AG08396 (cell line): ENCODE measurements at regions not wholly inside any gene's neighbourhood (a gene's known extent, or its start where the extent isn't known, plus 50 kb on each side); places are given as distances from the start of the nearest gene placed in this dataset.

Source experiments
- DNase-seq: peaks from one replicate; pipeline ENCODE4 v3.0.0; 2012; ENCODE audit warnings: low spot score, mixed read lengths

DNA sequence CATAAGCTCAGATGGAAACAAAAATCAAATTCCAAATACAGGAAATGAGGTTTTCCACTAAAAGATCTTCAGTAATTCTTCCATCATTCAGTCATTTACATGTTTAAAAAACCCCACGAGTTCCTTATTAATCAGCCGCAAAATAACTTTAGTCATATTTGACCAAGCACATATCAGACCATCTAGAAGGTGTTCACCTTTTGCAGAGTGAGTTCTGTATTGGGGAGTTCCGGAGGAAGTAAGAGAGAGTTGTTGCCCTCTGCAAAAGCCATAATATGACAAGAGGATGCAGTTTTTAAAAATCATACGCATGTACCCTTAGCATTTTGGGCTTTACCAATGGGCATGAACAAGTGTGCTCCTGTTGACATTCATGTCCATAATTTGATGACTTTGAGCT is 61.6 kb downstream of the CCR1 start:
- DNase-seq = no peak

DNA sequence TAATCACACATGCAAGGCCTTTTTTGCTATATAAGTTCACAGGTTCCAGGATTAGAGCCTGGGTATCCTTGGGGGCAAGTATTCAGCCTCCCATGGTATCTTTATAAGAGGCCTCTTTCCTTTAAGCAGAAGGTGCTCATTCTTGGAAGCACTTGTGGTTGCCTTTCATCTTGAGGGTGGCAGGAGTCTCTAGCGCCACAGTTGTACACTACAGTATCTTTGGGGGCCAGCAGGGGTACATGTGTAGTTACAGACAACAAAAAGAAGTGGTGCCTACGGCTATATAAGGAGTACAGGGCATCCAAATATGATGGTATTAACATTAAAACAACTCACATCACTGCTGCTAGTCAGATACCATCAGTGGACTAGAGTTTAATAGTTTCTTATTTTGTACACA is 62.1 kb downstream of the CCR1 start:
- no peak for DNase-seq

DNA sequence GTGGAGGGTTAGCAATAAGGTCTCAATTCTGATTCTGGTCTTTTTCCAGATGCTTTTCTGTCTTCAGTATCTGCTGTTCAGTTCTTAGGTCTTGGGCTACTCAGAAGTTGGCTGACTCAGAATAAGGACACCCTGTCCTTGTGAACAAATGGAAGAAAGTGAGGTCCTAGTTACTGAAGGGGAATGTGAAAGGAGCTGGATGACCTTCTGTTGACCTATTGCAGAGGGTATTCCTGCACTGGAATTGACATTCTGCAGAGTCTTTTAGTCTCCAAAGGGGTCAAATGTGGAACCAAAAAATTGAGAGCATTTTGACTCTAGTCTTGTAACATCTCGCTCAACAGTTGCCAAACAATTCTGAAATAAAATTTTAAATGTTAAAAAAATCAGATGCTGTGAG is 63.0 kb downstream of the CCR1 start:
- DNase-seq = no peak

DNA sequence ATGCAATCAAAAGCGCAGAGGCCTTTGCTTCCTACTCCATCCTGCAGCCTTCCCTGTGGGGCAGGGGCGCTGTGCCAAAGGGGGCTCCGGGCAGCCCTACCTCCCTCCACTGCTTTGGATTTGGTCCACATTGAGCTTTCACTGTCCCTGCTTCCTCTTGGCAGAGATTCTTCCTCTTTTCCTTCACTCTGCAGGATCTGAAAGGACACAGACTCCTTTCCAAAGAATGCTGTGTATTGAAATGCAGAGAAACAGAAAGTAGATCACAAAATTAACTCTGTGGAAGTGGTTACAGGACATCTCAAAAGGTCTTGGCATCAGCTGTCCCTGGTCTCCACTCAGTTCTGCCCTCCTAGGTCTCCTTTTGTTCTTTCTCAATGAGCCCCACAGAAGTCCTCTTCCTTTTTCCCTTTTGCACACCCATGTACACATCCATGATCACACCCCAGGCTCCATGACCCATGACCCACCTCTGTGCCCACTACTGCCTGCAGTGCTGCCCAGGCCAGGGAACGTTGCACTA is 64.1 kb downstream of the CCR1 start:
- no peak for DNase-seq

DNA sequence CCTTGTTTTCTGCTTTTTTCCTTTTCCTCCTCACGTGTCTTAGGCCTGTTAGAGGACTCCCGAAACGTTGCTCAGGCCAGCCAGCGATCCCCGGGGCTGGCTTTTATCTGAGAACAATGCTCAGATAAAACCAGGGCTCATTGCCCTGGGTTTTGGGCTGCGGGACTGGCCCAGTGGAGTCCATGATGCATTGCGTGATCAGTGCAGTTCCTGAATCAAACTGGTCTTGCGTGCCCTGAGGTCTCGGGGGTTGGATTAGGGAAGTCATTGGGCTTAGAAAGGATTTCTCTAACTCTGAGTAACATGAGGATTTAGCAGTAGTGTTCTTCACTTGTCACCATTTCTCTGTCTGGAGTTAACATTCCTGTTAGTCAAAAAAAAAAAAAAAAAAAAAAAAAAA is 66.3 kb downstream of the CCR1 start:
- DNase-seq = no peak

DNA sequence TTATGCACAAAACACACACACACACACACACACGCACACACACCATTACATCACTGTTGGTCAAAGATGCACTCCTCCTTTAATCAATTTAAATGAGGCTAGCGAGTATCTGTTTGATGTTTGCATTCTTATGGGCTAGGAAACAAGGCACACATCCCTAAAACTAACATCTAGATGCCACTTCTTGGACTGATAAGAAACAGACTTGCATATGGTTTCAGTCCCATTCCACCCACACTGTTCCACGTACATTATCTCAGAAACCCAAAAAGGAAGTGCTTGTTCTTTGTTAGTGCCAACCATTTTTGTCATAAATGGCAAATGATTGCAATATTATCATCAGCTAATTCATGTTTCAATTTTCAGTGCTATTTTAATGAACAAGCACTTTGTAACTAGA is 69.5 kb downstream of the CCR1 start:
- DNase-seq = no peak

DNA sequence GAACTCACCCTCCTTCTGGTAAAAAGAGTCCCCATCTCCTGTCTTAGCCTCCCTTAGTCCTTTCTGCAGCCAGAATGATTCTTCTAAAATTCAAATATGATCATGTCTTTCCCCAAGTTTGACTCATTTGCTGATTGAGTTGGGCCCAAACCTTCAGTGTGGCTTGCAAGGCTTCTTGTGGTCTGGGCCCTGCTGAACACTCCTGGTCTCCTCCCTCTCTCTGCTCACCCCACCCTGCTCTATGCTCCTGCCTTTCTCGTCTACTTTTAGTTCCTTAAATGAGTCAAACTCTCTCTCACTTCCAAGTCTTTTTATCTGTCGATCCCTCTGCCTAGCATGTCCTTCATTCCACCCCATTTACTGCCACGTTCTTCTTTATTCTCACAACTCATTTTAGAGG is 72.6 kb downstream of the CCR1 start:
- DNase-seq = no peak

DNA sequence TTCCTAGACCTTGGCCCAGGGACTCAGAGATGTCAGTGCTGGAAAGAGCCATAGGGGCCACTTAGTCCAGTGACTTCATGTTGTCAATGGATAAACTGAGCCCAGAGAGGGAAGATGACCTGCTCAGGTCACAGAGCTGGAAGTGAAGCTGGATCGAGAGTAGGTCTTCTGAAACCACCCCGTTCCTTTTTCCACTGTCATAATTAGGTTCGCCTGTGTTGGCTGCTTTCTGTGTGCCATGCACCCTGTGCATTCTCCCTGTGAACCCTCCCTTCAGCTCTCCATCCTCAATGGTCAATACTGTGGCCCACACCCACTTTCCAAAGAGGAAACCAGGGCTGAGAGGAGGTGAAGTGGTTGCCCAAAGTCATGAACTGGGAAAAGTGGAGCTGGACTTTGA is 74.8 kb downstream of the CCR1 start:
- DNase-seq = no peak

DNA sequence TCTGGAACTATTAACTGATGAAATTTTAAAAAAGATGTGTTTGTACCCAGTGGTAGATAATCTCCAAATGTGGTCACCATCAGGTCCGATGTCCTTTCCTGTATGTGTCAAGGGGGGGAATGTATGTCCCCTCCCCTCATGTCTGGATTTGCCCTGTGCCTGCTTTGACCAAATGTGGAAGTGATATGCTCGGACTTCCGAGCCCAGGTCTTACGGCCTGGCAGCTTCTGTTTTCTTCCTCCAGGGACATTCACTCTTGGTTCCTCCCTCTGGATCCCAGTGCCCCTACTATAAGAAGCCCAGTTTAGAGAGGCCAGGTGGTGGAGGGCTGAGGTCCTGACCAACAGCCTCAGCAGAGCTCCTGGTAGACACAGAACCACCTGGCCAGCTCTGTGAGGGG is 75.5 kb downstream of the CCR1 start:
- DNase-seq = no peak

DNA sequence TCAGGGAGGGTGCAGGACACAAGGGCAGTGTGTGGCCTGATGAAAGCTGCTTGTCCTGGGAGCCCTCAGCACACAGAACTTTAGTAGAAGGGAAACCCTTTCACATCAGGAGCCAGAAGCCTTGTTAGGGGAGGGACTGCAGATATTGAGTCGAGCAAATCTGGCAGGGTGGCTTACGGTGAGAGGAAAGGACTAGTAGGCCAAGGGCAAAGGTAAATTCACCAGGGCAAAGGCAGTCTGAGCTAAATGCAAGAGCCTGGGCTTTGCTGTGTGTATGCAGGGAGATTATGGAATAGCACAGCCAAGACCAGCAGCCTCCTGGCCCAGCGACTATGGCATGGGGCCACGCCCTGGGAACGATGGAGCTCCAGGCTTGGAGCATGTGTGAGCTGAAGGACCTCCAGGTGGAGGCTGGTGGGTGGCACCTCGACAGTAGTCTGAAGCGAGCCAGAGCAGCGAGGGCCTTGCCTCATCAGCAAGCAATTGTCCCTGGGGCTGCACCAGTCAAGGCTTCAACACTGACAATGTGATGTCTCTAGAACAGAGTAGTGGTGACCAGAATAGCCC is 76.1 kb downstream of the CCR1 start:
- no peak for DNase-seq

DNA sequence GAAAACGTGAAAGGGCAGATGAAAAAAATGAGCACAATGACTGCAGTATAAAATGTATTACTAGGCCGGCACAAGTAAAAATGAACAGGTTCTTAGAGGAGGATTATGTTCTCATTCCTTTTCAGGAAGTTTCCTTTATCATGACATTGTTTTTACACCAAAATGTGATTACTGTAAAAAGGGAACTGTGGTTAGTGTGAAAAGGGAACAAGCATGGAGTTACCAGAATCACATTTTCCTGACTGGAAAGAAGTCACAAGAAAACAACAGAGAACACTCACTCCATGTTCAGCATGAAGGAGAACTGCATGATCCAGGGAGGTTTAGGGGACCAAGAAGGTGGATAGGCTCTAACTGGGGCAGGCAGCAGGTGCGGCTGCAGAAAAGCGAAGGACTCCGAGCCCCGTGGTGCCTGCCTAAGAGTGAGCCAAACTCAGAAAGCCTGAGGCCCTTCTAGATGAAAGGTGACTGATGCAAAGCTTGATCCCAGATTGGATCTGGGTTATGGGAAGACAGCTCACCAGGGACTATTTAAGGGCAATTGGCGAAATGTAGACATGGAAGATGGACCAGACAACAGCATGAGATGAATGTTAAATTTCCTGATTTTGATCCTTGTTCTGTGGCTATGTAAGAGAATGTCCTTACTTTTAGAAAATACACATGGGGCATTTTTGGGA is 77.3 kb downstream of the CCR1 start:
- no peak for DNase-seq

DNA sequence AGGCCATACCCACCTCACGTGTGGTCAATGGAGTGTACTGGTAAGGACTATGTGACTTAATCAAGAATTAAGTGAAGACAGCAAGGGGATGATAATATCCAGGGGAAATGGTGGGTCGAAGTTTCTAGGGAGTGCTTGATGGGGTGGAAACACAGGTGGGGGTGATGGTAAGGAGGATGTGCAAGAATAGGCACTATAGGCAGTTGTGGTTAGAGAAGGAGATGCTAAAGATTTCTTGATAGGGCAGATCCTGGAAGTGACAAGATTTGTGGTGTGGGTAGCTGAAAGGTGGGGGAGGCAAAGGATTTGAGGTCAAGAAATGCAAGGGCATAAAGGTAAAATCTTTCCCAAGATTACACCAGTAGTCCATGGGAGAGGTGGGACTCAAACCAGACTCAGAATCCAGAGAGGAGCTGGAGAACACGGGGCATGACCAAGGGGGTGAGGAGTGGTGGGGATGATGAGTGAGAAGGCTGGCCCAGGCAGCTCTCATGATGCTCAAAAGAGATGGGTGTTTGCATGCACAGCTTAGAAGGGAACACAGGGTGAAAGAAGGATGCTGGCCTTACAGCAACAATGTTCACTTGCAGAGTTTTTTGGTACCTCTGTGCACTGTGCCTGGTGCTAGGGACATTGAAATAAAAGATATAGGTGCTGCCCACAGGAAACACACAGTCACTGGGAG is 78.4 kb downstream of the CCR1 start:
- no peak for DNase-seq

DNA sequence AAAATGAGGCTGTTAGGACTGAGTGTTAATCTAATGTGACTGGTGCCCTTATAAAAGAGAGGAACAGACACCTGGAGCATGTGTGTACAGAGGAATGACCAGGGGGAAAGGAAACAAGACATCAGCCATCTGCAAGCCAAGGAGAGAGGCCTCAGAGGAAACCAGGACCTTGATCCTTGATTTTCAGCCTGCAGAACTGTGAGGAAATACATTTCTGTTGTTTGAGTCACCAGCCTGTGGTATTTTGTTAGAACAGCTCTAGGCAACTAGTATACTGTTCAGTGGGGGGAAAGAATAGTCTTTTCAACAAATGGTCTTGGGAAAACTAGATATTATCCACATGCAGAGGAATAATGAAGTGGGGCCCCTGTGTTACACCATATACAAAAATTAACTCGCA is 80.6 kb downstream of the CCR1 start:
- DNase-seq = peak; percentile 52

DNA sequence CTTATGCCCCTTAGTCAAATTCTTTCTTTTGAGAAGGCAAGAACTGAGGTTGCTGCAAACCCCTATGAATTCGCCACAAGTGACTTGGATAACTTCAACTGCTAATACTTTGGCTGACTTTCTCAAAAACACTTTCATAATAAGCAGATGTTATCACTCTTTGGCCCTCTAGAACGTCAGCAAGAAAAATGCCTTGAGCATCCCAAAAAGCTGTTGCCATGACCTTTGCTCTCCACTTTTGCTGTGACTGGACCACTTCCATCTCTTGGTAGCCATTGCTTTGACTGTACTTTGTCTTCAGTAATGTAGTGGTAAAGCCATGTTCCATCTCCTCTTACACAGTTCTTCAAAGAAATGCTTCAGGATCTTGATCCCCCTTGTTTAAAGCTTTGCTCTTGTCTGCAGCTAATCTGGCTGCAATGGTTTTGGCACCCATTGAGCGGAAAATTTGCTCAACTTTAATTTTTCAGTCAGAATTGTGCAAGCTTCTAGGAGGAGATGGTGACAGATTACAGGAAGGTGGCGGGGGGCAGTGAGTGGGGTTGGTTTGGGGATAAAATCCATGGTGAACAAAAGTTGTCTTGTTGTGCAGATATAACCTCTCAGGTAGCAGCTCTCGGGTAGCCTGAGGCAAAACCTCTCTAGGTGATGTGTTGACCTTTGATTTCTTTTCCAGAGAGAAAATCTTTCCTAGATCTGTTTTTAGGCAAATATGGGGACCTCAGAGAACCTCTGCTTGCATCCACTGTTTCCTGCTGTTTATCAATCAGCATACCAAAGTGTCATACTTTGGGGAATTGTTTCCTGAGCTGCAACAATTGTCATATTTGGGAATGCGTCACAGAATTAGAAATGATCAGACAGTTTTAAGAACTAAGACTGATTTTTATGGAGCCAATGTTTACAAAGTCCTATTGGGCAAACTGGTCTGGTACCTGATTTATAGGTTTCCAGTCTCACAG is 83.6 kb downstream of the CCR1 start:
- no peak for DNase-seq

DNA sequence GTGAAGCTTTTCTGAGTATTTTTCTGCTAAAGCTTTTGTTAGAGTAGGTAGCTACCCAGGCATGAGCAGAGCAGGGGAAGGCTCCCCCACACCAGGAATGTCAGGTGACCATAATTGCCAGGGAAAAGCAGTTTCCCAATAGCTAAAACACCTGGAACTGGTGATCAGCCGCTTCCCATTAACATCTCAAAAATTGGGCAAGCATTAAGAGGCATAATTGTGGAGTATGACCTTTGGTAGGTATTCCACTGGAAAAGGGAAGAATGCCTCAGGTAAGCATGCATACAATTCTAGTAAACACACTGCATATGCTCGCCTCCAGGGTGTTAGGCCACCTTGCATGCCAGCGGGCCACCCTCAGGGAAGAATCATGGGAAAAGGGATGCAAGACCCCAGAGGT is 84.5 kb downstream of the CCR1 start:
- no peak for DNase-seq

DNA sequence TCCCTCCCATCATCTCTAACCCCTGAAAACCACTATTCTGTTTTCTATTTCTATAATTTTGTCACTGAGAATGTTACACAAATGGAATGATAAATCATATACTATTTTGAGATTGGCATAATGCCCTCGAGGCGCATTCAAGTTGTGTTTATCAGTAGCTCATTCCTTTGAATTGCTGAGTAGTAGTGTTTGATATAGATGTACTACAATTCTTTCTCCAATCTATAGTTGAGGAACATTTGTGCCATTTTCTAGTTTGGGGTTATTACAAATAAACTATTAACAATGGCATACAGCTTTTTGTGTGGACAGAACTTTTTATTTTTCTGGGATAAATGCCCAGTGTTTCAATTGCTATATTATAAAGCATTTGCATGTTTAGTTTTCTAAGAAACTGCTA is 86.0 kb downstream of the CCR1 start:
- no peak for DNase-seq

DNA sequence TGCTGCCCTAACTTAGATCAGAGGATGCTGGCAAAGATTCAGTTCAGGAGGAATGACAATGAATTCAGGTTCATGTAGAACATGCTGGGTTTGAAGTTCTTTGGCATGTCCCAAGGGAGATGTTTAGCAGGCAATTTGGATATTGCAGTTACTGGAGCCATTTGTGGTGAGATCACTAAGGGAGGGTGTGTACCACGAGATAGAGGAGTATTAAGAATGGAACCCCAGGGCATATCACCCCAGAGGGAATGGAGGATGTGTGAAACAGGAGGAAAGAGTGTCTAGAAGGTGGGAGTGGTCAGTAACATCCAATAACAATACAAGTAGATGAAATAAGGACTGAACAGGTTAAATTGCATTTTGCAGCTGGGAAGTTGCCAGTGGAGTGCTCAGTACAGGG is 87.1 kb downstream of the CCR1 start:
- DNase-seq = no peak

DNA sequence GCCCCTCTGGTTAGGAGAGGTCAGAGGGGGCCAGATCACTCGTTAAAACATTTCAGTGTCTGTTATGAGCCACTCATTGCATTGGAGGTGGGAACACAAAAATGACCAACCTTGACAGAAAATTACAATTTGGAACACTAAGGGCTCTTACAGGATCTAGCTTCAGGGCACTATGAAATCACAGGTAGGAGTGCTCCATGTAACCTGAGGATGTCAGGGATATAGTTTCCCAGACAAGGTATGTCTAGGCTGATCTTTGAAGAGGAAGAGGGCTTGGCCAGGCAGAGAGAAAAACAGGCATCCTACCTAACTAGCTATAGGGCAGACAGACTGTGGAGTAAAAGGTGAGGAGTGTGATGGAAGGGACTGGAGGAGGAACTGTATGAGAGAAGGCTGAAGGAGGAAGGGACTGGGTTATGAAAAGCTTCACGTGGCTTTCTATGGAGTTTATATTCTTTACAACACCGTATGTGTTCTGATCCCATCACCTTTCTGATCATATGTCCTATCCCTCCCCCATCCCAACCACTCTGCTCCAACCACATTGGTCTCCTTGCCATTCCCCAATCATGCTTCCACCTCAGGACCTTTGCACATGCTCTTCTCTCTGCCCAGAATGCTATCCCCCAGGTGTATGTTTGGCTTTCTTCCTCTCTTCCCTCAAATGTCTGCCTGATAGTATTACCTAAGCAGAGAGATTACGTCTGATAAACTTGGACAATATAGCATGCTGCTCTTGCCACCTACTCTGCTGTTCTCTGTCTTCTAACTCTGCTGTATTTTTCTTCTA is 88.2 kb downstream of the CCR1 start:
- no peak for DNase-seq

DNA sequence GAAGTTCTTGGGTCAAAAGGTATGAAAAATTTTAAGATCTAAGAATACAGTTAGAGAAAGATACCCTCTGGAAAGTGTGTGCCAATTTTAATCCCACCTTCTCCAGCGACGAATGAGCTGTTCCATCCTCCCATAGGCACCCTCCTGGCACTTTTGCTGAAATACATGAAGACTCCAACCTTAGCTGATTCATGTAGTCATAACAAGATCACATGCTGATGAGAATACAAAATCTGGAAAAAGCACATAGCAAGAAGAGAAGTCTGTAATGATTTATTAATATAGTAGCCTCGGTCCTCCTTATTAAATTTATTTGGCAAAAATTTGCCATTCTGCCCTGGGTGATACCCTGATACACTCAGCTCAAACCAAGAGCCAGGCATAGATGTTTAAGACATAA is 88.9 kb downstream of the CCR1 start:
- DNase-seq = no peak

DNA sequence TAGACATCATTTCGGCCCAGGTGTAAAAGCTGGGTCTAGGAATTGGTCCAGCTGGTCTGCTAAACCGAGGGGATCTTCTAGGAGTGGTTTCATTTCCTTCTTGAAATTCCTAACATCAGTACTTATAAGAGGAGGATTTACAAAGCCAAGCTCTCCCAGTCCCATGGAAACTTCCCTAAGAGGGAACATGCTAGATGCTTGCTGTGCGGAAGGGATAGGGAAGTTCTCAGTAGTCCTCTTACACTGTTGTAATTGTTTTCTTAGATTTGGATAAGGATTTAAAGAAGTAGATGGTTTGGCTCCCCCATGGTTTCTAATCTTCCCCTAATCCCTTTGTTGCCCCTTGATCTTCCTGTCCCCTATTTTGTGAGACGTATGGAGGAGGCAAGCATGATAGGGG is 89.7 kb upstream of the XCR1 start:
- no peak for DNase-seq

DNA sequence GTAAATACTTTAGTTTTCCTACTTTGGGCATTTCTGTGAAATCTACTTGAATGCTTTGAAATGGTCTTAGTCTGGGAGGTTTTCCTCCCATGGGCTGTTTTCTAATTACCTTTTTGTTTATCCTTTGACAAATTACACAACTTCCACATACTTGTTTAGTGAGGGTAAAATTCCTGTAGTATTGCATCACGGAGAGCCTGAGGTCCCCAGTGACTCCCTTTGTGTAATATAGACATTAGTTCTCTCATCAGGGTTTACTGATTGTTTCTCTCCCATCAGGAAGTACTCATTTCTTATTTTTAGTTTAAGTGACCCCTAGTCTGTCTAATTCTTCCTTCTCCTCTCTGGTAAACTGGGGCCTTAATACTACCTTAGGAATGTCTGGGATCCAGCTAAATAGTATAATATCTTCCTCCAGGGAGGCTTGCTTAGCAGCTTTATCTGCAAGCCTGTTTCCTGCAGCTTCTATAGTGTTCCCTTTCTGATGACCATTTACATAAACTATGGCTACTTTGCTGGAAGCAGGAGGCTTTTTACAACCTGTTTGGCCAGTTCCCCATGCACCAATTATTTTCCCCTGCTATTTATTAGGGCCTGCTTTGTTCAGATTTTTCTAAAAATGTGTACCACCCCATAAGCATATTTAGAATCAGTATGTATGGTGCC is 87.2 kb upstream of the XCR1 start:
- peak; percentile 48 for DNase-seq
